ENCODE measurements at regions not wholly inside any gene's neighbourhood (a gene's known extent, or its start where the extent isn't known, plus 50 kb on each side); places are given as distances from the start of the nearest gene placed in this dataset.

GRCh38 chr9:102550266-102550665 lies 444.9 kb upstream of the CYLC2 start:
- H3K27me3 ChIP-seq (ENCODE audit: insufficient read depth, low read depth, low read length) = no peaks in the 10 kb centered on the region
- peaks cover 13% of the 10 kb centered on the region for H3K9me3 ChIP-seq (ENCODE audit: low read length)
- no peak overlapping the region for H2AFZ ChIP-seq (ENCODE audit: low read depth, low read length)
- no peak overlapping the region for H3K4me2 ChIP-seq (ENCODE audit: low read length)
- H4K20me1 ChIP-seq (ENCODE audit: insufficient read depth) = no peaks in the 10 kb centered on the region
- H3K9me2 ChIP-seq (ENCODE audit: insufficient read depth, low read length) = no peaks in the 10 kb centered on the region
- no peaks in the 10 kb centered on the region for H3F3A ChIP-seq (ENCODE audit: insufficient read depth, low read length, poor library complexity, severe bottlenecking)
- H3K36me3 ChIP-seq (ENCODE audit: insufficient read depth, low read length) = no peaks in the 10 kb centered on the region
- H3K79me2 ChIP-seq (replicated peaks; ENCODE audit: insufficient read depth, low read length) = no peaks in the 10 kb centered on the region
- TF ChIP-seq SMC3 (conservative IDR thresholded peaks at IDR 0.05; ENCODE audit: poor library complexity) (no peak), REST (IDR thresholded peaks at IDR 0.05; ENCODE audit: borderline replicate concordance) (no peak), EZH2 (IDR thresholded peaks at IDR 0.05; ENCODE audit: borderline replicate concordance, insufficient read depth, low read length, poor library complexity, severe bottlenecking) (no peak), MXI1 (conservative IDR thresholded peaks at IDR 0.05; ENCODE audit: poor library complexity, severe bottlenecking) (no peak), CTCF (IDR thresholded peaks at IDR 0.05; ENCODE audit: poor library complexity, severe bottlenecking) (no peak), EP300 (conservative IDR thresholded peaks at IDR 0.05; ENCODE audit: poor library complexity, severe bottlenecking) (no peak)
- H3K9ac ChIP-seq (ENCODE audit: low read length) = no peak overlapping the region
- no peak overlapping the region for H3K4me3 ChIP-seq (ENCODE audit: low read length)
- no peak overlapping the region for H3K27ac ChIP-seq (ENCODE audit: low read length)

GRCh38 chr9:102534031-102534430 lies 461.1 kb upstream of the CYLC2 start:
- H3K4me3 ChIP-seq (ENCODE audit: low read length) = no peak overlapping the region

More at GRCh38 chr9:102534031-102534430, 461.1 kb upstream of the CYLC2 start:
- Histone ChIP-seq H3K36me3 (ENCODE audit: insufficient read depth, low read length) (no peaks in the 10 kb centered on the region), H3K27me3 (ENCODE audit: insufficient read depth, low read depth, low read length) (no peaks in the 10 kb centered on the region), H3K9me3 (ENCODE audit: low read length) (no peaks in the 10 kb centered on the region), H4K20me1 (ENCODE audit: insufficient read depth) (no peaks in the 10 kb centered on the region), H2AFZ (ENCODE audit: low read depth, low read length) (no peak overlapping the region), H3K27ac (ENCODE audit: low read length) (no peak overlapping the region), H3K79me2 (replicated peaks; ENCODE audit: insufficient read depth, low read length) (no peaks in the 10 kb centered on the region), H3F3A (ENCODE audit: insufficient read depth, low read length, poor library complexity, severe bottlenecking) (no peaks in the 10 kb centered on the region), H3K4me2 (ENCODE audit: low read length) (no peak overlapping the region), H3K9me2 (ENCODE audit: insufficient read depth, low read length) (no peaks in the 10 kb centered on the region), H3K9ac (ENCODE audit: low read length) (no peak overlapping the region)
- TF ChIP-seq TAF1 (IDR thresholded peaks at IDR 0.05; ENCODE audit: low read depth) (no peak), POLR2AphosphoS5 (IDR thresholded peaks at IDR 0.05) (no peak), SMC3 (conservative IDR thresholded peaks at IDR 0.05; ENCODE audit: poor library complexity) (no peak), RAD21 (conservative IDR thresholded peaks at IDR 0.05) (no peak), REST (IDR thresholded peaks at IDR 0.05; ENCODE audit: borderline replicate concordance) (no peak), MXI1 (conservative IDR thresholded peaks at IDR 0.05; ENCODE audit: poor library complexity, severe bottlenecking) (no peak), EZH2 (IDR thresholded peaks at IDR 0.05; ENCODE audit: borderline replicate concordance, insufficient read depth, low read length, poor library complexity, severe bottlenecking) (no peak), EP300 (conservative IDR thresholded peaks at IDR 0.05; ENCODE audit: poor library complexity, severe bottlenecking) (no peak), CTCF (IDR thresholded peaks at IDR 0.05; ENCODE audit: poor library complexity, severe bottlenecking) (no peak)

Data from neural cell (in vitro differentiated cells).